IMR-90 (cell line): ENCODE measurements at regions not wholly inside any gene's neighbourhood (a gene's known extent, or its start where the extent isn't known, plus 50 kb on each side); places are given as distances from the start of the nearest gene placed in this dataset.

Experiments used
- ATAC-seq: fragments of 200-7000 bp; cut with Tn5 transposase; 2 replicates; pipeline ENCODE4 v1.9.1; 2020; ENCODE audit warnings: low read depth, mild to moderate bottlenecking, moderate library complexity
- BruUV-seq: library from RNA; stranded (reverse); fragments of 400-500 nt; replicated peaks from 2 replicates; lab custom pipeline; 2021; lab: Mats Ljungman, UMichigan
- CTCF ChIA-PET: fragments of 300-600 bp; formaldehyde crosslinking; extraction: SDS; loops from one replicate; lab custom pipeline; 2021; ENCODE audit warnings: antibody characterized with exemption; lab: Yijun Ruan, JAX
- POLR2A ChIA-PET: fragments of 300-600 bp; sonication (Branson Sonifier 250); formaldehyde crosslinking; loops from one replicate; lab custom pipeline; 2022; ENCODE audit warnings: antibody characterized with exemption; ENCODE audit not compliant: unreplicated experiment; lab: Charles Lee
- DNase-seq: peaks from one replicate; pipeline ENCODE4 v3.0.0; 2013
- H2AFZ ChIP-seq: replicated peaks from 2 replicates; pipeline ENCODE3; 2013; ENCODE audit warnings: low read length, mild to moderate bottlenecking; ENCODE audit not compliant: poor library complexity
- H2AK5ac ChIP-seq: 2 replicates; pipeline ENCODE4 v1.6.1; 2013; ENCODE audit warnings: low read depth, low read length, inconsistent platforms
- H2AK9ac ChIP-seq: replicated peaks from 2 replicates; pipeline ENCODE3; 2013; ENCODE audit warnings: mild to moderate bottlenecking, low read depth, low read length, moderate library complexity; ENCODE audit not compliant: poor library complexity
- H2BK120ac ChIP-seq: 2 replicates; pipeline ENCODE4 v1.6.1; 2013; ENCODE audit warnings: low read depth, low read length, inconsistent platforms
- H2BK15ac ChIP-seq: 3 replicates; pipeline ENCODE4 v1.6.1; 2013; ENCODE audit warnings: low read depth, low read length, inconsistent platforms
- H2BK20ac ChIP-seq: 2 replicates; pipeline ENCODE4 v1.6.1; 2013; ENCODE audit warnings: low read depth, mild to moderate bottlenecking, inconsistent platforms, low read length, moderate library complexity
- H2BK5ac ChIP-seq: 2 replicates; pipeline ENCODE4 v1.6.1; 2013; ENCODE audit warnings: mild to moderate bottlenecking, low read depth, low read length, inconsistent platforms; ENCODE audit not compliant: poor library complexity, severe bottlenecking
- H3K14ac ChIP-seq: replicated peaks from 2 replicates; pipeline ENCODE4 v1.6.1; 2013; ENCODE audit warnings: low read depth, low read length, inconsistent platforms
- H3K18ac ChIP-seq: 2 replicates; pipeline ENCODE4 v1.6.1; 2013; ENCODE audit warnings: low read depth, low read length, control low read depth
- H3K23ac ChIP-seq: 2 replicates; pipeline ENCODE4 v1.6.1; 2013; ENCODE audit warnings: low read depth, low read length, inconsistent platforms
- H3K27ac ChIP-seq: 2 replicates; pipeline ENCODE4 v1.5.1; 2013; ENCODE audit warnings: mild to moderate bottlenecking, control low read depth, low read length; ENCODE audit not compliant: insufficient read depth
- H3K27me3 ChIP-seq: 2 replicates; pipeline ENCODE4 v1.6.1; 2013; ENCODE audit warnings: low read length; ENCODE audit not compliant: control insufficient read depth, insufficient read depth
- H3K36me3 ChIP-seq: 2 replicates; pipeline ENCODE4 v1.6.1; 2013; ENCODE audit warnings: low read length, mixed read lengths; ENCODE audit not compliant: control insufficient read depth, insufficient read depth
- H3K4ac ChIP-seq: 2 replicates; pipeline ENCODE4 v1.6.1; 2013; ENCODE audit warnings: low read depth, low read length, inconsistent platforms
- H3K4me1 ChIP-seq: 2 replicates; pipeline ENCODE4 v1.6.1; 2013; ENCODE audit warnings: low read length, mixed read lengths; ENCODE audit not compliant: control insufficient read depth, insufficient read depth
- H3K4me2 ChIP-seq: 2 replicates; pipeline ENCODE4 v1.6.1; 2013; ENCODE audit warnings: low read depth, mild to moderate bottlenecking, control low read depth, low read length, moderate library complexity
- H3K4me3 ChIP-seq: 2 replicates; pipeline ENCODE4 v1.5.1; 2013; ENCODE audit warnings: low read depth, mild to moderate bottlenecking, control low read depth, low read length, moderate library complexity; ENCODE audit not compliant: insufficient read depth
- H3K56ac ChIP-seq: 2 replicates; pipeline ENCODE4 v1.6.1; 2013; ENCODE audit warnings: low read length, inconsistent platforms; ENCODE audit not compliant: insufficient read depth; ENCODE audit errors: extremely low read depth
- H3K79me1 ChIP-seq, 2 experiments: 2 replicates each; pipeline ENCODE4 v1.6.1; 2013; ENCODE audit warnings: low read length in 2 of 2, inconsistent platforms in 1 of 2, low read depth in 1 of 2
- H3K9ac ChIP-seq: 2 replicates; pipeline ENCODE4 v1.6.1; 2013; ENCODE audit warnings: low read depth, low read length, control low read depth
- H3K9me1 ChIP-seq: 2 replicates; pipeline ENCODE4 v1.6.1; 2013; ENCODE audit warnings: low read length, inconsistent platforms; ENCODE audit not compliant: insufficient read depth
- H3K9me3 ChIP-seq: 2 replicates; pipeline ENCODE4 v1.6.1; 2013; ENCODE audit warnings: low read length; ENCODE audit not compliant: control insufficient read depth, insufficient read depth
- H4K20me1 ChIP-seq: 2 replicates; pipeline ENCODE4 v1.6.1; 2013; ENCODE audit warnings: low read length, inconsistent platforms; ENCODE audit not compliant: insufficient read depth
- H4K5ac ChIP-seq: 2 replicates; pipeline ENCODE4 v1.6.1; 2013; ENCODE audit warnings: mild to moderate bottlenecking, low read depth, low read length, control low read depth
- H4K8ac ChIP-seq, 2 experiments: 2 replicates each; pipeline ENCODE4 v1.6.1; 2013; ENCODE audit warnings: low read depth in 2 of 2, low read length in 2 of 2, control low read depth in 1 of 2, inconsistent platforms in 1 of 2
- H4K91ac ChIP-seq: 2 replicates; pipeline ENCODE4 v1.6.1; 2013; ENCODE audit warnings: low read depth, low read length, inconsistent platforms; ENCODE audit not compliant: insufficient read depth
- BHLHE40 ChIP-seq: fragments of 150-350 bp; IDR thresholded peaks from 2 replicates; pipeline ENCODE4 v1.6.1; 2016; ENCODE audit warnings: mild to moderate bottlenecking, low read depth, low read length
- CEBPB ChIP-seq: IDR thresholded peaks from 2 replicates; pipeline ENCODE4 v1.6.1; 2012; ENCODE audit warnings: low read depth, low read length, improper control_type of control experiment
- CHD1 ChIP-seq: IDR thresholded peaks from 2 replicates; pipeline ENCODE4 v1.6.1; 2012; ENCODE audit warnings: low read depth, low read length, improper control_type of control experiment
- CTCF ChIP-seq: conservative IDR thresholded peaks from 2 replicates; pipeline ENCODE4 v1.5.1; 2012; ENCODE audit warnings: mild to moderate bottlenecking, low read depth, low read length, improper control_type of control experiment
- ELK1 ChIP-seq: fragments of 150-350 bp; IDR thresholded peaks from 2 replicates; pipeline ENCODE4 v1.6.1; 2016; ENCODE audit warnings: low read depth, mild to moderate bottlenecking, low read length, moderate library complexity, borderline replicate concordance
- FOS ChIP-seq: fragments of 150-350 bp; IDR thresholded peaks from 2 replicates; pipeline ENCODE4 v1.6.1; 2016; ENCODE audit warnings: low read depth, low read length
- MAZ ChIP-seq: IDR thresholded peaks from 2 replicates; pipeline ENCODE4 v1.6.1; 2012; ENCODE audit warnings: low read depth, mild to moderate bottlenecking, low read length, improper control_type of control experiment, moderate library complexity, borderline replicate concordance
- MXI1 ChIP-seq: IDR thresholded peaks from 2 replicates; pipeline ENCODE4 v1.6.1; 2012; ENCODE audit warnings: low read depth, mild to moderate bottlenecking, low read length, moderate library complexity, borderline replicate concordance
- NFE2L2 ChIP-seq: fragments of 150-350 bp; IDR thresholded peaks from 2 replicates; pipeline ENCODE4 v1.6.1; 2016; ENCODE audit warnings: low read depth, mild to moderate bottlenecking, low read length
- RAD21 ChIP-seq: IDR thresholded peaks from 2 replicates; pipeline ENCODE4 v1.6.1; 2012; ENCODE audit warnings: low read length, improper control_type of control experiment
- RCOR1 ChIP-seq: IDR thresholded peaks from 2 replicates; pipeline ENCODE4 v1.6.1; 2012; ENCODE audit warnings: mild to moderate bottlenecking, low read length, improper control_type of control experiment; ENCODE audit not compliant: insufficient replicate concordance
- USF2 ChIP-seq: fragments of 150-350 bp; IDR thresholded peaks from 2 replicates; pipeline ENCODE4 v1.6.1; 2017; ENCODE audit warnings: mild to moderate bottlenecking, antibody characterized with exemption, low read length, low read depth
- dilution Hi-C: fragments of 300-500 bp; cut with HindIII; formaldehyde crosslinking; loops from one replicate; pipeline ENCODE4 v1.14.3; 2018; ENCODE audit warnings: low sequenced_read_pairs; ENCODE audit not compliant: unreplicated experiment
- in situ Hi-C: fragments of 300-500 bp; cut with MboI; formaldehyde crosslinking; loops from 3 replicates; pipeline ENCODE4 v1.14.3; 2019; ENCODE audit warnings: low sequenced_read_pairs, inconsistent platforms, mixed read lengths
- intact Hi-C: fragments of 100-400 bp; cut with micrococcal nuclease; formaldehyde crosslinking; loops from 2 replicates; pipeline ENCODE4 v1.10.0; 2022

- POLR2A ChIA-PET, result interaction anchor here (0.6 to 1.0 kb wide), 2 partner anchors 22 to 42 kb away, joined by 3 to 4 read pairs; no protein-coding TSS in a partner anchor
Measured at GRCh38 chr3:106294121-106294520, 425.3 kb upstream of the CBLB start.

More at GRCh38 chr3:106294121-106294520, 425.3 kb upstream of the CBLB start:
- no peak overlapping the region for H4K8ac ChIP-seq
- H3K4me3 ChIP-seq, result no peak overlapping the region
- H3K4me2 ChIP-seq, result no peak overlapping the region
- no peaks in the 10 kb centered on the region for H3K9me3 ChIP-seq
- H4K20me1 ChIP-seq, result no peaks in the 10 kb centered on the region
- dilution Hi-C loops, result no loop called here
- no peak overlapping the region for H3K9ac ChIP-seq
- no peak overlapping the region for H2BK20ac ChIP-seq
- no peak overlapping the region for H3K14ac ChIP-seq
- ATAC-seq, result no peak
- intact Hi-C loops, result no loop called here
- no peak overlapping the region for H3K4ac ChIP-seq
- H2AK9ac ChIP-seq, result no peak overlapping the region
- no peak overlapping the region for H3K23ac ChIP-seq
- H3K36me3 ChIP-seq, result no peaks in the 10 kb centered on the region
- no peaks in the 10 kb centered on the region for H3K27me3 ChIP-seq
- H2AFZ ChIP-seq, result no peak overlapping the region
- no peak overlapping the region for H3K27ac ChIP-seq
- H4K91ac ChIP-seq, result no peak overlapping the region
- in situ Hi-C loops, result no loop called here
- H2BK120ac ChIP-seq, result no peak overlapping the region
- no peak overlapping the region for H3K18ac ChIP-seq
- H3K9me1 ChIP-seq, result no peaks in the 10 kb centered on the region
- H2AK5ac ChIP-seq, result no peak overlapping the region
- CTCF ChIA-PET, result interaction anchor here (0.6 to 1.0 kb wide), 2 partner anchors 23 to 58 kb away, joined by 3 read pairs; no protein-coding TSS in a partner anchor
- no peak overlapping the region for H4K5ac ChIP-seq
- DNase-seq, result no peak
- BruUV-seq, result no TSS peak
- no peak overlapping the region for H2BK15ac ChIP-seq
- no peak overlapping the region for H2BK5ac ChIP-seq
- no peaks in the 10 kb centered on the region for H3K4me1 ChIP-seq
- no peak overlapping the region for H3K56ac ChIP-seq
- TF ChIP-seq FOS (no peak), BHLHE40 (no peak), USF2 (no peak), CEBPB (no peak), CTCF (no peak), CHD1 (no peak), MXI1 (no peak), RAD21 (no peak), ELK1 (no peak), RCOR1 (no peak), MAZ (no peak), NFE2L2 (no peak)
- H3K79me1 ChIP-seq, result no peaks in the 10 kb centered on the region
